A172 (cell line): ENCODE measurements at regions not wholly inside any gene's neighbourhood (a gene's known extent, or its start where the extent isn't known, plus 50 kb on each side); places are given as distances from the start of the nearest gene placed in this dataset.

Source experiments
- DNase-seq: peaks from one replicate; pipeline ENCODE4 v3.0.0-alpha.2; 2015; ENCODE audit warnings: low spot score

DNA sequence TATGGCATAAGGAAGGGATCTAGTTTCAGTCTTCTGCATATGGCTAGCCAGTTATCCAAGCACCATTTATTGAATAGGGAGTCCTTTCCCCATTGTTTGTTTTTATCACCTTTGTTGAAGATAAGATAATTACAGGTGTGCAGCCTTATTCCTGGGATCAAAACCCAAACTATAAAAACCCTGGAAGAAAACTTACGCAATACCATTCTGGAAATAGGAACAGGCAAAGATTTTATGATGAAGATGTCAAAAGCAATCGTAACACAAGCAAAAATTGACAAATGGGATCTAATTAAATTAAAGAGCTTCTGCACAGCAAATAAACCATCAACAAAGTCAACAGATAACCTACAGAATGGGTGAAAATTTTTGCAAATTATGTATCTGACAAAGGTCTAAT lies 128.5 kb upstream of the DCN start:
- DNase-seq, result no peak

- no peak for DNase-seq
These were observed 126.8 kb upstream of the DCN start for GRCh38 chr12:91309450-91309849.

GRCh38 chr12:91307957-91308670 lies 125.5 kb upstream of the DCN start:
- no peak for DNase-seq

DNA sequence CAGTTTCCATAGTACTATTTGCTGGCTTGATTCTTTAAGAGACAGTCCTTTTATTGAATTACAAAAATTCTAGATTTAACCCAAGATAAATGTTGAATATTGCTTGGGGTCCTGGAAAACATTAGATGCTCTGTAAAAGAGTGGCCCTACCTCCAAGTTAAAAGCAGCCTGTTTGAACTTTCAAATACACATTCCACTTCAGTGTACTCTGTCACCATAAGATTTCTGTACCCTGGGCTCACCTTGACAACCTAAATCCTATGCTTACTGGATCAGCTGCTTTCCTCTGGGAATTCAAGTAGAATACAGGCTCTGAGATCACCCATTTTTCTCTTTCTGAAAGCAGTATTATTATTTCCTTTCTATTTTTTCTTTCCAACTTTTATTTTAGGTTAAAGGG lies 107.7 kb upstream of the DCN start:
- no peak for DNase-seq

GRCh38 chr12:91289906-91290305 lies 107.3 kb upstream of the DCN start:
- DNase-seq, result no peak

GRCh38 chr12:91289072-91289471 lies 106.5 kb upstream of the DCN start:
- DNase-seq, result no peak

- DNase-seq, result no peak
These were observed 105.1 kb upstream of the DCN start for GRCh38 chr12:91287753-91288152.

DNA sequence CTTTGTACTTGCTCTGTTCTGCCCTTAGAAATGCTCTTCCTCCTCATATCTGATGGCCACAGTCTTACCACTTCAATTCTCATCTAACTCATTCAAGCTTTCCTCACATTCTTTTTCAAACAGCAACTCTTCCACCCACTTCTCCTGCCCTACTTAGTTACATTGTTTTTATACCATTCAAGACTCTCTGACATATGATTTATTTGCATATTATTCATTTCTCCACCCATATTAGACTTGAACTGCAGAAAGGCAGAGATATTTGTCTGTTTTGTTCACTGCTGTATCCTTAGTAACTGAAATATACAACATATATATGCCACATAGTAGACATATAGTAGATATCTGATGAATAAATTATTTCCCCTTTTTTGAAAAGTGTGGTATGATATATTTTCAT lies 95.5 kb upstream of the DCN start:
- DNase-seq, result no peak

- no peak for DNase-seq
These were observed 93.9 kb upstream of the DCN start for GRCh38 chr12:91276509-91276908.

GRCh38 chr12:91275321-91275720 lies 92.7 kb upstream of the DCN start:
- DNase-seq, result no peak

GRCh38 chr12:91274916-91275315 lies 92.3 kb upstream of the DCN start:
- DNase-seq, result no peak

GRCh38 chr12:91273560-91273959 lies 90.9 kb upstream of the DCN start:
- DNase-seq, result no peak

GRCh38 chr12:91272461-91273063 lies 89.9 kb upstream of the DCN start:
- DNase-seq, result no peak

DNA sequence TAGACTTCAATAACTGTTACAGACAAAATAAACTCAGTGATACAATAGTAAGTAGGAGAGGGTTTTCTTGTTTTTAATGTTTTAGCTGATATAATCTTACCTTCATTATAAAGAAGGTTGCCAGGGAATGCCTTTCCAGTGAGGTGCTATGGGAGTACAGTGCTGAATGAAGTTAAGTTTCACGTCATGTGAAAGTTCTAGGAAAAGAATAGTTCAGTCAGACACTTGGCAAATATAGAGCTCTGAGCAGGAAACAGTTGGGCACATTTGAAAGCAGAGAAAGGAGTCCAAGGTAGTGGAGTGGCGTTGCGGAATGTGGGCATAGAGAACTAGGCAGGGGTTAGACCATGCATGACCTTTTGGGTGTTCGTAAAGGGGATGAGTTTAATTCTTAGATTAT lies 88.6 kb upstream of the DCN start:
- no peak for DNase-seq

DNA sequence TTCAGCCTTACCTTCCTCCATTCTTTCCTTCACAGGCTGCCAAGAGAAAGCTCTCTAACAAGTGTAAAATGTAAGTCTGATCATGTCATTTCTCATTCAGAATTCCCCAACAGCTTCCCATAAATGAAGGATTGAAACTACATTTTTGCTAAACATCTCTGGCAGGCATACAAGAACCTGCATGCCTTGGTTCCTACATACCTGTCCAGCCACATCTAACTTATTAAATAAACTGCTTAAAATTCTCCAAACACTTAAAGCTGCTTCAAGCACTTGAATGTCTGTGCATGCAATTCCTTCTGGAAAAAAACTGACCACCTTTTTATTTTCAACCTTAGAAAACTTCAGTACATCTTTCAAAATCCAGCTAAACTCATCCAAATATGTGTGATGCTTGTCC lies 84.4 kb upstream of the DCN start:
- no peak for DNase-seq

GRCh38 chr12:91264178-91264577 lies 81.6 kb upstream of the DCN start:
- DNase-seq, result no peak

DNA sequence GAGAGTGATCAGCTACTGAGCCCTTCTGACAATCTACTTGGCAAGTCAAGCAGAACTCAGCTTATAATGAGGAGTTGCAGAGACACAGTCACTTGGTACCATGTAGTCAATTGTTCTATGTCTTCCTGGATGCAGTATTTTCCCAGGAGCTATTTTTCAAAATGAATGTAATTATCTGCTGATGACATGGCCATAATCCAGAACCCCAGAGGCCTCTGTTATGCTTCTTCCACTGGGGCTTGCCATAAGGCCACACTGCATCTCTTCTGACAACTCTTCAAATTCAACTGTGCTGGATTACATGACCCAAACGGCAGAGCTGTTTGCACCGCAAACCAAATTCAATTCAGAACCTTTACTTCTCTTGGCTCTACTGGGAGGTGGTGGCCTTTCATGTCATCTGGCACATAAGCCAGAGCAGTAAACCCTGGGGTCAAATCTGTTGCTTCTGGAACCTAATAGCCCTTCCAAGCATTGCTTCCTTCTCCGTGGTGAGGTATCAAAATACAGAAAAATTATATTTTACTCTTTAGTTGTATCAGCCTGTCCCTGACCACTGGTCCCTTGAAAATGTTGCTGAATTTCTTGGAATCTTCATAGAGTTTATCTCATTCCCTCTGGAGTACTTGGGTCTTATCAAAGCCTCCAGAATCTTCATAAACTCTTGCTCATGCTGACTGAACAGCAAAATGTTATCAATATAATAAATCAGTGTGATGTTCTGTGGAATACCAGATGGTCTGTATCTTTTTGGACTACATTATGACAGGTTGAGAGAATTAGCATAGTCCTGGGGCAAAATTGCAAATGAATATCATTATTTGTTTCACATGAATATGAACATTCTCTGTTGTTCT lies 79.4 kb upstream of the DCN start:
- DNase-seq, result no peak

DNA sequence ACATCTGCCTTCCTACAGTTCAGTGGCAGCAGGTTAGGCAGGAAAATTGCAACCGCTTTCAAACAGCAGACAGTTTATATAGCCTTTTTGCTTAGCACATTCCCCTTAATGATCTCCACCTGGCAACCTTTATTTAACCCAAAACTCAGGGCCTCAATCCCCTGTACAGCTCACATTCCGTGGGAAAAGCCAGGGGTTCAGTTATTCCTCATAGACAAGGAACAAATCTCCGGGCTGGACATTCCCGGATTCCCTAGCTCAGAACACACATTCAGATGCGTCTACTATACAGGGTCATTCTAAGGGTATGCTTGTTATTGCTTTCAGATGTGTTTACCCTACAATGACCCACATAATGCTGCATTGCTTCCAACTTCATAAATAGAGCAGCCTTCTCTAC lies 73.8 kb upstream of the DCN start:
- no peak for DNase-seq

- DNase-seq, result no peak
These were observed 69.7 kb upstream of the DCN start for GRCh38 chr12:91252341-91252740.

GRCh38 chr12:91250273-91250665 lies 67.7 kb upstream of the DCN start:
- DNase-seq, result no peak

- no peak for DNase-seq
These were observed 67.1 kb upstream of the DCN start for GRCh38 chr12:91249518-91250272.

DNA sequence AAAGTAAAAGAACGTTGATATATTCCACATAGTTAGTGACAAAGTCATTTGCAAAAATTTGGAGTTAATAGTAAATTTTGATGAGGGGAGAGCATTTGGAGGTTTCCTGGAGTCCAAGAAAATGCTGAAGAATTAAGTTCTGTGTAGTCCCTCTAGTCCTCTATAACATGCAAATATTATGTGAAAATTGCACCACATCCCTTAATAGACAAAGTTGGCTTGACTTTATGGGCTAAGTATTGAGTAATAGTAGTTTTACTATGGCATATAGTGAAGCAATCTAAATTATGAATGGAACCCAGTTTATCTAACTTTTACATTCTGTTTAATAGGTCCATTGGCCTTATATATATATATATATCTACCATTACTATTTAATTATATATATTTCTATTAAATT lies 66.4 kb upstream of the DCN start:
- no peak for DNase-seq
